GM20000 (cell line): ENCODE measurements at regions not wholly inside any gene's neighbourhood (a gene's known extent, or its start where the extent isn't known, plus 50 kb on each side); places are given as distances from the start of the nearest gene placed in this dataset.

Experiments used
- DNase-seq: peaks from one replicate; pipeline ENCODE4 v3.0.0; 2012; ENCODE audit warnings: low spot score
- TF ChIP-seq, protein P1 (sequence below): IDR thresholded peaks from 2 replicates; pipeline ENCODE4 v1.5.1; 2012; ENCODE audit warnings: mild to moderate bottlenecking, control low read depth; ENCODE audit errors: extremely low read depth, missing control alignments

DNA sequence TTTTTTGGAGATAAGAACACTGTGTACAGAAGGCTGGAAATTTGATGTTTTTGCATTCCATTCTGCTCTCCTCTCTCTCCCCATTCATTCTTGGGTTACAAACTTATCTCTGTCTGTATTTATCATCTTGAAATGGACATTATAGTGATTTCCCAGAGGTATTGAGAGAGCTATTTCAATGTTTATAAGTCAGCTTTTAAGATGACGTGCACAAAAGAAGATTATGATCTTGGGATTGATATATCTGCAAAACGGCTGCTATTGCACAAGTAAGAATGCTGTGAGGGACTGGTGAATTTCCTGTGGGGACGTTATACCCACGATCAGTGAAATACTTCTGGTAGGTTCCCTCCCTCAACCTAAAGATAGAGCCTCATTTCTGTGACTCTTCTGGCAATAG is 61.0 kb upstream of the DTNA start:
- no peak for DNase-seq

DNA sequence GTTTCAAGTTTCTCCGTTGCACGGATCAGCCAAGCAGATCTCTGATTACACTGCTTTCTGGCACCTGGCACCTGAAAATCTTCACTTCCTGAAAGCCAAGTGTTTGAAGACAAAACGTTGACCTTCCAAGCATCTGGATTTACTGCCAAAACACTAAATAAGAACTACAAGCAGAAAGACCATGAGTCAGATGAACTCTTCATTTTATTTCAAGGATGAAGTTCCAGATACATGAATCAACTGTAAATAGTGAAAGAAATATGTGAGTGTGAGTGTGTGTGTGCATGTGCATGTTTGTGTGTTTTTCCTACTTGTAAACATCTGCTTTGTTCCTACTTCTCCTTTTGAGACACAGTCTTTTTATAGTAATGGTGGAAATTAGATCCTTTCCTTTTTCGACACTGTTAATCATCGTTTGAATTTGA is 60.0 kb upstream of the DTNA start:
- DNase-seq, result no peak
- TF ChIP-seq, protein P1, sequence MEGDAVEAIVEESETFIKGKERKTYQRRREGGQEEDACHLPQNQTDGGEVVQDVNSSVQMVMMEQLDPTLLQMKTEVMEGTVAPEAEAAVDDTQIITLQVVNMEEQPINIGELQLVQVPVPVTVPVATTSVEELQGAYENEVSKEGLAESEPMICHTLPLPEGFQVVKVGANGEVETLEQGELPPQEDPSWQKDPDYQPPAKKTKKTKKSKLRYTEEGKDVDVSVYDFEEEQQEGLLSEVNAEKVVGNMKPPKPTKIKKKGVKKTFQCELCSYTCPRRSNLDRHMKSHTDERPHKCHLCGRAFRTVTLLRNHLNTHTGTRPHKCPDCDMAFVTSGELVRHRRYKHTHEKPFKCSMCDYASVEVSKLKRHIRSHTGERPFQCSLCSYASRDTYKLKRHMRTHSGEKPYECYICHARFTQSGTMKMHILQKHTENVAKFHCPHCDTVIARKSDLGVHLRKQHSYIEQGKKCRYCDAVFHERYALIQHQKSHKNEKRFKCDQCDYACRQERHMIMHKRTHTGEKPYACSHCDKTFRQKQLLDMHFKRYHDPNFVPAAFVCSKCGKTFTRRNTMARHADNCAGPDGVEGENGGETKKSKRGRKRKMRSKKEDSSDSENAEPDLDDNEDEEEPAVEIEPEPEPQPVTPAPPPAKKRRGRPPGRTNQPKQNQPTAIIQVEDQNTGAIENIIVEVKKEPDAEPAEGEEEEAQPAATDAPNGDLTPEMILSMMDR, result no peak

More for the DNA sequence above, 61.0 kb upstream of the DTNA start:
- TF ChIP-seq, protein P1, result no peak

DNA sequence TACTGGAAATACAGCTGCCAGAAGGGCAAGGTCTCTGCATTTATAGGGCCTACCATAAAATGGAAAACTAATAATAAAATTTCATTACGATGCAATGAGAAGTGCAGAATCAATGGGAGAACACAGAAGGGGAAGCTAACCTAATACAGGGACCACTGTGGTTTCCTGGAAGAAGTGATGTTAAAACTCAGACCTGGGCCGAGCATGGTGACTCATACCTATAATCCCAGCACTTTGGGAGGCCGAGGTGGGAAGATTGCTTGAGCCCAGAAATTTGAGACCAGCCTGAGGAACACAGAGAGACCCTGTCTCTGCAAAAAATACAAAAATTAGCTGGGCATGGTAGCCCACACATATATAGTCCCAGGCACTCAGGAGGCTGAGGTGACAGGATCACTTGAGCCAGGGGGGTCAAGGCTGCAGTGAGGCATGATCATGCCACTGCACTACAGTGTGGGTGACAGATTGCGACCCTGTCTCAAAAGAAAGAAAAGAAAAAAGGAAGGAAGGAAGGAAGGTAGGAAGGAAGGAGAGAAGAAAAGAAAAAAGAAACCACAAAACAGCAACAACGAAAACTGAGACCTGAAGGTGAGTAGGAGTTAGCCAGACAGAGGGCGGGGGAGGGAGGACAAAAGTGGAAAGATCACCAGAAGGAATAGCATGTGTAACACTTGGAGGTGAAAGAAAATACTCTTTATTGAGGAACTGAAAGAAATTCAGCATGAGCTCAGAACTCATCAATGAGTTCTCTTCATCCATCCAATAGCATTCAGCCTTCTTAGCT is 58.3 kb upstream of the DTNA start:
- no peak for DNase-seq
- TF ChIP-seq, protein P1, result no peak

DNA sequence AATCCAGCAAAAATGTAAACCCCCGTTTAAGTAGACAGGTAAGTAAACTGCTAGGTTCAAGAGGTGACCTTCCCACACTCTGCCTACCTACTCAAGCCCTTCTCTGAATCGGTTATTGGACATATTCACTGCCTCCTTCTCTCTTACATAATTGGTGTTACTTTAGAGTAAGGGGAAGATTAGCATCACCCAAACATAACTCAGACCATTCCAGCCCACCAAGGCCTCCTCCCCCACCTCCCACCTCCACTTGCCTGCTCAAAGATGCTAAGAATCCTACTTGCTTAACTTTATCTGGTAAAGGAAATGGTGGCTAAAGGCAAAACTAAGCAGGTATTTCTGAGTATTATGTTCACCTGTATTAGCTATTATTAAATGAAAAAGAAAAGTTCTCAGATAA is 55.0 kb upstream of the DTNA start:
- no peak for DNase-seq
- TF ChIP-seq, protein P1, result no peak

DNA sequence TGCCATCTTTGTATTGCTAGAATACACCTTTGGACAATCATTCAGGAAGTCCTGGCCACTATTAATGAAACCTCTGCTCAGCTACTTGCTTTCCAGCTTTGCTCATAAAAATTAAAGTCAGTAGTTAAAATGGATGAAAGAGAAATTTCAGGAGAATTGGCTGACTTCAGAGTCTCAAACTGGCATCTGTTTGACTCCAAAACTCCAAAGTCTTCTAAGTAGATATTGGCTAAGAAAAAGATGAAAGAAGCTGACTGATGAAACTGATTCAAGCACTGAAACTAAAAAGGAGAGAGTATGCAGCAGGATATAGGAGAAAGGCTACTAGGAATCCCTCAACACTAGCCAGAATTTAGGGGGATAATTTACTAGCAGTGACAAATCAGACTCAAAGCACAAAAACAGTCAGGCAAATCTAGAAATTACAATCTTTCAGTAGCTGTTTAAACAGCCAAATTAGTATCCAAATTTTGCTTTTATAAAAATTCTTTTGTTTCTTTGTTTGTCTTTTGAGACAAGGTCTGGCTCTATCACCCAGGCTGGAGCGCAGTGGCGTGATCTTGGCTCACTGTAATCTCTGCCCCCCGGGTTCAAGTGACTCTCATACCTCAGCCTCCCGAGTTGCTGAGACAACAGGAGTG is 52.1 kb upstream of the DTNA start:
- no peak for DNase-seq
- TF ChIP-seq, protein P1, result no peak

DNA sequence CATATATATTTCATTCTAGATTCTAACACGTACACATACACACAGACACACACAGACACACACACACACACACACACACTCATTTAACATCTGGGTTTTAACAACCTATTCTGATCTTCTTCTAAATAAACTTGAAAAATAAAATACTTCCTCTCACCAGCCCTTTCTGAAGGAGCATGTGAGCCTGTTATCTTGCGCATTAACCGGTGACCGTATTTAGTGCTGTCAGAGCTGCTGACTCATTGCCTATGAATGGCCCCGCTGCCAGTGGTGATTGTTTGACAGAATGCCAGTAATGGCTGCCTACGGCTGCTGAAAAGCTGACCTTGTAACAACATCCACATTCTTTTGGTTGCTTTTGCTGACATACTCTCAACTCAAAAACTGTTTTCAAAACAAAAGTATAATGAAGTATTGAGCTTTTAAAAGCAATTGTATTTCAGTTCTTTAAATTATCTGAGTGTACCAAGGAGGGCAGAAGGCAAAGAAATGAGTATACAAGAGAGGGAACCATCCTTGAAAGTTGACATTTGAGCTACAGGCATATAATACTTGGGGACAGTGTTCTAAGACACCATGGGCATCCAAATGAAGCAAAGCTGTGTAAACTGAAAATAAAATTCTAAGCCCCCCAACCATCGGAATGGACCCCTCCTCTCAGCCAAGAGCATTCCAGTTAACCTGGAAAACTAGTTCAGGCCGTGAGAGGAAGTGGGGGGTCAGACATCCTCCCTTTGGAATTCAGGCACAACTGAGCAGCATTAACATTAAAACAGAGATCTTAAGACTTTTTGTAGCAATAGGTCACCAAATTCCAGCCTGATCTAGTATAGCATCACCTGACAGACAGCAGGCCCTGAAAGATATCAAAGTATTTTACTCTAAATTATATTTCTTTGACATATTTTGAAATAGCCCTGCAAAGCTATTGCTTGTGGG is 50.2 kb upstream of the DTNA start:
- no peak for DNase-seq

More for the DNA sequence above, 50.2 kb upstream of the DTNA start:
- TF ChIP-seq, protein P1, result no peak
